IPS DF 6.9 (cell line): ENCODE measurements at regions not wholly inside any gene's neighbourhood (a gene's known extent, or its start where the extent isn't known, plus 50 kb on each side); places are given as distances from the start of the nearest gene placed in this dataset.

Source experiments
- DNase-seq: peaks from one replicate; pipeline ENCODE4 v3.0.0-alpha.2; 2013; ENCODE audit warnings: low read depth, low spot score
- H3K27ac ChIP-seq: one replicate; pipeline ENCODE4 v1.5.1; 2013; ENCODE audit warnings: low read length, control low read depth
- H3K27me3 ChIP-seq: 2 replicates; pipeline ENCODE4 v1.6.1; 2013; ENCODE audit warnings: mild to moderate bottlenecking, low read length; ENCODE audit not compliant: control insufficient read depth, insufficient read depth
- H3K36me3 ChIP-seq: 2 replicates; pipeline ENCODE4 v1.6.1; 2013; ENCODE audit warnings: low read length; ENCODE audit not compliant: control insufficient read depth, insufficient read depth
- H3K4me1 ChIP-seq: 2 replicates; pipeline ENCODE4 v1.6.1; 2013; ENCODE audit warnings: low read length; ENCODE audit not compliant: control insufficient read depth, insufficient read depth
- H3K4me3 ChIP-seq: 2 replicates; pipeline ENCODE4 v1.5.1; 2013; ENCODE audit warnings: mild to moderate bottlenecking, low read length
- H3K9me3 ChIP-seq: 2 replicates; pipeline ENCODE4 v1.6.1; 2013; ENCODE audit warnings: low read length, inconsistent platforms; ENCODE audit not compliant: control insufficient read depth, insufficient read depth
- WGBS: extraction: QIAGEN DNeasy Blood & Tissue Kit; methylation state at CpG from one replicate; pipeline ENCODE4 v1.1.7; 2013; ENCODE audit warnings: mixed read lengths, missing lambda C conversion rate; ENCODE audit not compliant: insufficient read length, insufficient coverage; 5-methylcytosine and 5-hydroxymethylcytosine counted together

DNA sequence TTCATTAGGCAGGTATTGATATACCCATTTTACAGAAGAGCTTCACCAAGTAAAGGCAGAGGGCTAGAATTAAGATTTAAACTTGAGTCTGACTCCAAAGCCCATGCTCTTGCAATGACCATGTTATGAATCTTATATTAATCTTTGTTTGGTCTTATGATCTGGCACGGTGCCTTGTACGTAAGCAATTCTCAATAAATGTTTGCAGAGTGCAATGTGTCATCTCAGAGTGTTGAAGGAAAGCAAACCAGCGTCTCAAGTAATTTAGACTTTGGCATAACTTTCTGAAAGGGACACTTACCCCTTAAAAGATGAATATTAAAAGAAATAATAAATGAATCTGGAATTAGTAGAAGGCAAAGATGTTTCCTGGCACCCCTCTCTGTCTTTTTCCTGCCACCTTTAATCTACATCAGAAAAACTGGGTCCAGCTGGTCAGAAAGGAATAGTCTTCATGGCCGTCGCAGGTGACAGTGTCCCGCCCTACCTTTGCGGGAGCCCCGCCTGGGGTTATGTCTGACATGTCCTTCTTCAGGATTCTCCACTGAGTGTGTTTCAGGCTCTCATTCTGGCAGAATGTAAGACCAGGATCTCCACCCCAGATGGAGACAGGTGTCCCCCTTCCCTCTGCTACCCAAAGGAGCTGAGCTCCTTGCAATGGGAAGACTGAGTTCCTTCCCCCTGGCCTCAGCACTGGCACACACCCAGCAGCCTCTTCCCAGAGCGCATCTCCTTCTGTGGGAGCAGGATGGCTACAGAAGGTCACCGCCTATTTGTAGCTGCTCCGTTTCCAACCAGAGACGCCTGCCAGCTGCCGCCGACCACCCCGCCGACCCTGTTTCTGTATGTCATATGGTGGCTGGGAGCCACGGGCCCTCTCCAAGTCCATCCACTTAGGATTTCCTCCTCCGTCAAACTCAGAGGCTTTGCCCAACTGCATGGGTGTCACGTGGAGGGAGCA is 266.3 kb upstream of the ECI2 start:
- Histone ChIP-seq H3K4me3 (no peak overlapping the region), H3K36me3 (no peaks in the 10 kb centered on the region), H3K27me3 (no peaks in the 10 kb centered on the region), H3K27ac (no peak overlapping the region), H3K4me1 (peaks cover 2% of the 10 kb centered on the region; the same call in 1 of the 2 replicates), H3K9me3 (no peaks in the 10 kb centered on the region)
- no peak for DNase-seq
- WGBS, result no CpG with 5 or more reads among the region's 19 CpGs

DNA sequence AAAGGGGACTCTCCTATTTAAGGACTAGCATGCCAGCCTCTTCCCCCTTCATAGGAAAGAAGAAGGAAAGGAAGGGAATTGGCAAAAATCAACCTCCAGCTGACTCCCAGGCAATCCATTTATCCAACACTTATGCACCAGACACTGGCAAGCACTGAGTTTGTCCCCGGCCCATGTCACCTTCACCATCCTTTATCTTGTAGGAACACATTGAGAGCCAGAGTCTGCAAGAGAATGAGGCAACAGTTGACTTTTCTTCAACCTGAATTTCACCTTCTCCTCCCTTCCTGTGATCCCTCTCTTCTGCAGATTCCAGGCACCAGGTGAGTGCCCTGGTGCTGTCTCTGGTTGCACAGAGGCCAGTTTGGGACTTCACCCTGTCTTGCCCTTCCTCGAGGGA is 264.3 kb upstream of the ECI2 start:
- no CpG with 5 or more reads among the region's 2 CpGs for WGBS
- Histone ChIP-seq H3K27me3 (no peaks in the 10 kb centered on the region), H3K36me3 (no peaks in the 10 kb centered on the region), H3K27ac (no peak overlapping the region), H3K4me3 (no peak overlapping the region), H3K9me3 (no peaks in the 10 kb centered on the region), H3K4me1 (no peaks in the 10 kb centered on the region; the same call in 1 of the 2 replicates)
- no peak for DNase-seq

- no CpG with 5 or more reads among the region's 3 CpGs for WGBS
- H3K4me3 ChIP-seq, result no peak overlapping the region
- no peaks in the 10 kb centered on the region for H3K9me3 ChIP-seq
- no peaks in the 10 kb centered on the region for H3K36me3 ChIP-seq
- no peaks in the 10 kb centered on the region for H3K27me3 ChIP-seq
- no peak overlapping the region for H3K27ac ChIP-seq
- no peak for DNase-seq
- no peaks in the 10 kb centered on the region; the same call in 1 of the 2 replicates for H3K4me1 ChIP-seq
These were observed 263.4 kb upstream of the ECI2 start for GRCh38 chr6:4398791-4399190.

DNA sequence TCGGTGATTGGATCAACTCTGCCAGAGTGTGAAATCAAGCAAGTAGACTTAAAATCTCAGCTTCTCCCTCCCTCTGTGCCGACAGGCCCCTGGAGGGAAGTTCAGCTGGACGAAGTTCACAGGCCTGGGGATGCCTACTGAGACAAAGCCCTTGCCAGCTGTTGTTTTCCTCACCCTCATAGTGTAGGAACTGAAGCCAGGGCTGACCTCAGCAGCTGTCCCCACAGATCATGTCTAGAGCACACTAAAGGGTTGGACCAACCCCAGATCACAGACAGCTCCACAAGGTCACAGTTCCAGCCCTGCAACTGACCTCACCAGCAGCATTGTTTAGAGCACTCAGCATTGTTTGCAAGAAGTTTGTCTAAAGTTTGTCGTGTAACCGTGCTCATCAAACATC is 261.9 kb upstream of the ECI2 start:
- no peaks in the 10 kb centered on the region for H3K4me1 ChIP-seq
- DNase-seq, result no peak
- H3K9me3 ChIP-seq, result no peaks in the 10 kb centered on the region
- H3K27ac ChIP-seq, result no peak overlapping the region
- H3K36me3 ChIP-seq, result no peaks in the 10 kb centered on the region
- H3K27me3 ChIP-seq, result no peaks in the 10 kb centered on the region
- no CpG with 5 or more reads among the region's 5 CpGs for WGBS
- no peak overlapping the region for H3K4me3 ChIP-seq

- H3K4me1 ChIP-seq, result no peaks in the 10 kb centered on the region
- no peaks in the 10 kb centered on the region for H3K36me3 ChIP-seq
- H3K4me3 ChIP-seq, result no peak overlapping the region
- H3K27ac ChIP-seq, result no peak overlapping the region
- H3K27me3 ChIP-seq, result no peaks in the 10 kb centered on the region
- no peak for DNase-seq
- no peaks in the 10 kb centered on the region for H3K9me3 ChIP-seq
- WGBS, result no CpG with 5 or more reads among the region's 2 CpGs
These were observed 260.7 kb upstream of the ECI2 start for GRCh38 chr6:4396044-4396443.

GRCh38 chr6:4395386-4395785 is 260.0 kb upstream of the ECI2 start:
- Histone ChIP-seq H3K36me3 (no peaks in the 10 kb centered on the region), H3K4me1 (no peaks in the 10 kb centered on the region), H3K27me3 (no peaks in the 10 kb centered on the region), H3K4me3 (no peak overlapping the region), H3K27ac (no peak overlapping the region), H3K9me3 (no peaks in the 10 kb centered on the region)
- DNase-seq, result no peak
- WGBS, result no CpG with 5 or more reads among the region's 1 CpG

DNA sequence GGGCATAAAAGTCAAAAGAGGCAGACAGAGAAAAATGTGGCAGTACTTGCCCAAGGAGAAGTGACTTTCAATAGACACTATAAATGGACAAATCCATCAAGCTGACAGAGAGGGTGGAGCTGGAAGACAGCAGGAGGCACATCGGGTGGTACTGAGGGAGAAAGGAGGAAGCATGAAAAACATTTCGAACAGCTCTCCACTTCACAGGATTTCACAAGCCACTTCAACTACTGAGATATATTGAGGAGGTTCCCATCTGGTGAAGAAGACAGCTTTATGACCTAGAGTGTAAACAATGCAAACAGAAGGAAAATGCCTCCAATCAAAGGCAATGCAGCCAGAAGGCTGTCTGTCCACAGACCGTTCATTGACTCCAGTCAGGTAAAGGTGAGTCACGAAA is 259.4 kb upstream of the ECI2 start:
- Histone ChIP-seq H3K27ac (no peak overlapping the region), H3K27me3 (no peaks in the 10 kb centered on the region), H3K9me3 (no peaks in the 10 kb centered on the region), H3K36me3 (no peaks in the 10 kb centered on the region), H3K4me1 (no peaks in the 10 kb centered on the region), H3K4me3 (no peak overlapping the region)
- no CpG with 5 or more reads among the region's 4 CpGs for WGBS
- DNase-seq, result no peak

DNA sequence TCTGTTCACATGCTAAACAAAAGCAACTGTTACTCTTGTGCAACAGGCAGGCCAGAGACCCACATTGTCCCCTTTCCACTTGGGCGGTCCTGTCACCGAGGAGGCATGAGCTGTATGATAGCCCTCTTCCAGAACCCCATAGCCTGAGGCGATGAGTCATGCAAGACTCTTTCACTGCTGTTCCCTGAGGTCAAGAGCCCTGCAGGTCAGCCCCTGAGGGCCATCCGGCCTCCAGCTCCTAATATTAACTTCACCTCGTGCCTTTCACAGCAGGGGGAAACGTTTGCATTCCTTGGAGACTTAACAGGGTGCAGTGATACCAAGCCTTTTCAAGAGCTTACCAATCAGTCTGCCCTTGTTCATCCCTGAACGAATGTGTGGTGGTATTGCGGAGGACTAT is 253.3 kb upstream of the ECI2 start:
- Histone ChIP-seq H3K27me3 (no peaks in the 10 kb centered on the region), H3K27ac (no peak overlapping the region), H3K4me1 (no peaks in the 10 kb centered on the region), H3K4me3 (no peak overlapping the region), H3K36me3 (no peaks in the 10 kb centered on the region), H3K9me3 (no peaks in the 10 kb centered on the region; the same call in 1 of the 2 replicates)
- WGBS, result no CpG with 5 or more reads among the region's 8 CpGs
- no peak for DNase-seq

DNA sequence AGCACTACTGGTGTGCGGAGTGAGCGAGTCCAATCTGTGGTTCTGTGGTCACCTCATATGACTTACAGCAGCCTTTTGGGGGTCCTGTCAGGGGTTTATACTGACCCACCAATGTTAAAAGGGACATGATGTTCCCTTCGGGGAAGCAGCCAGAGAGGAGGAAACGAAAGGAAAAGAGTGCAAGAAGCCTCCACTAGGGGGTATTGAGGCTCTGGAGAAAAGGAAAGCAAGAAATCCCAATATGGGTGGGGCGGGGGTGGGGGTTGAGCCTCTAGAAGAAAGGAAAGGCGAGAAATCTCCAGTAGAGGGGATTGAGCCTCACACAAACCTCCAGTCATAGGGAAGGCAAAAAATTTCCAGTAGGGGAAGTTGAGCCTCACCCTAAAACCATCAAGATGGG is 249.3 kb upstream of the ECI2 start:
- Histone ChIP-seq H3K4me1 (no peaks in the 10 kb centered on the region), H3K36me3 (no peaks in the 10 kb centered on the region), H3K9me3 (no peaks in the 10 kb centered on the region; the same call in 1 of the 2 replicates), H3K27me3 (no peaks in the 10 kb centered on the region), H3K27ac (no peak overlapping the region), H3K4me3 (no peak overlapping the region)
- WGBS, result no CpG with 5 or more reads among the region's 6 CpGs
- no peak for DNase-seq

GRCh38 chr6:4383910-4384638 is 248.7 kb upstream of the ECI2 start:
- WGBS, result no CpG with 5 or more reads among the region's 11 CpGs
- Histone ChIP-seq H3K36me3 (no peaks in the 10 kb centered on the region), H3K9me3 (no peaks in the 10 kb centered on the region; the same call in 1 of the 2 replicates), H3K27me3 (no peaks in the 10 kb centered on the region), H3K4me3 (no peak overlapping the region), H3K27ac (no peak overlapping the region), H3K4me1 (no peaks in the 10 kb centered on the region)
- no peak for DNase-seq
